Left ventricle myocardium inferior (tissue), 1 donor: ENCODE measurements at regions not wholly inside any gene's neighbourhood (a gene's known extent, or its start where the extent isn't known, plus 50 kb on each side); places are given as distances from the start of the nearest gene placed in this dataset.

Experiments used
- DNase-seq: peaks from one replicate; pipeline ENCODE4 v3.0.0-alpha.2; 2020
- H3K27ac ChIP-seq: fragments of 200-600 bp; replicated peaks from 2 replicates; pipeline ENCODE4 v1.8.0; 2021
- H3K27me3 ChIP-seq: fragments of 200-600 bp; 2 replicates; pipeline ENCODE4 v1.8.0; 2021; ENCODE audit warnings: low read depth
- H3K36me3 ChIP-seq: fragments of 200-600 bp; 2 replicates; pipeline ENCODE4 v1.8.0; 2021
- H3K4me1 ChIP-seq: fragments of 200-600 bp; 2 replicates; pipeline ENCODE4 v1.8.0; 2021
- H3K4me3 ChIP-seq: fragments of 200-600 bp; 2 replicates; pipeline ENCODE4 v1.8.0; 2021; ENCODE audit warnings: mild to moderate bottlenecking, moderate library complexity
- H3K9me3 ChIP-seq: fragments of 200-600 bp; replicated peaks from 2 replicates; pipeline ENCODE4 v1.8.0; 2021
- intact Hi-C: fragments of 100-400 bp; cut with micrococcal nuclease; formaldehyde crosslinking; loops from one replicate; pipeline ENCODE4 v1.11.0; 2022
- TF ChIP-seq, protein P1 (sequence below): fragments of 200-600 bp; IDR thresholded peaks from 2 replicates; pipeline ENCODE4 v1.8.0; 2021; ENCODE audit warnings: antibody characterized with exemption, mild to moderate bottlenecking, borderline replicate concordance
- donor health status: DM: no; HTN: yes; CAD: no; lungs with severe emphysema.

- DNase-seq: no peak
- Histone ChIP-seq H3K36me3 (no peaks in the 10 kb centered on the region), H3K27me3 (no peaks in the 10 kb centered on the region), H3K27ac (no peak overlapping the region), H3K9me3 (no peaks in the 10 kb centered on the region), H3K4me1 (no peaks in the 10 kb centered on the region), H3K4me3 (no peak overlapping the region)
- intact Hi-C loops: no loop called here
- TF ChIP-seq, protein P1, sequence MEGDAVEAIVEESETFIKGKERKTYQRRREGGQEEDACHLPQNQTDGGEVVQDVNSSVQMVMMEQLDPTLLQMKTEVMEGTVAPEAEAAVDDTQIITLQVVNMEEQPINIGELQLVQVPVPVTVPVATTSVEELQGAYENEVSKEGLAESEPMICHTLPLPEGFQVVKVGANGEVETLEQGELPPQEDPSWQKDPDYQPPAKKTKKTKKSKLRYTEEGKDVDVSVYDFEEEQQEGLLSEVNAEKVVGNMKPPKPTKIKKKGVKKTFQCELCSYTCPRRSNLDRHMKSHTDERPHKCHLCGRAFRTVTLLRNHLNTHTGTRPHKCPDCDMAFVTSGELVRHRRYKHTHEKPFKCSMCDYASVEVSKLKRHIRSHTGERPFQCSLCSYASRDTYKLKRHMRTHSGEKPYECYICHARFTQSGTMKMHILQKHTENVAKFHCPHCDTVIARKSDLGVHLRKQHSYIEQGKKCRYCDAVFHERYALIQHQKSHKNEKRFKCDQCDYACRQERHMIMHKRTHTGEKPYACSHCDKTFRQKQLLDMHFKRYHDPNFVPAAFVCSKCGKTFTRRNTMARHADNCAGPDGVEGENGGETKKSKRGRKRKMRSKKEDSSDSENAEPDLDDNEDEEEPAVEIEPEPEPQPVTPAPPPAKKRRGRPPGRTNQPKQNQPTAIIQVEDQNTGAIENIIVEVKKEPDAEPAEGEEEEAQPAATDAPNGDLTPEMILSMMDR: no peak
Measured at GRCh38 chr2:188196343-188197008, 95.2 kb upstream of the GULP1 start.

DNA sequence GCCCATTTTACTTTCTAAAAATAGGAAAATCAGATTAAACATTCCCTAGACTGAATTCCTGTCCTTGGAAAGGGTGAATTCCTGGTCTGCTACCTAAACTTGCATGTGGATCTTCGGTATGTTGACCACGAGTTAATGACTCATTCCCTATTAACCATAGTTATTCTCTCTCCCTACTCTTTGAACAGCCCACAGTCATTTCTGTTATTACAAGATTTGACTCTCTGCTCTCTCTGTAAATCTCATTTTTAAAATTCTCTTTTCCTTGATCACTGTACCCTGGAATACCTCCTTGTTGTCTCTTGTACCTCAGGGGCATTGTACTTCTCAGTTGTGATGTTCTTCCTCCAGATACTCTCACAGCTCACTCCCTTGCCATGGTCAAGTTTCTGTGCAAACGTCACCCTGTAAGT lies 92.0 kb upstream of the GULP1 start:
- Histone ChIP-seq H3K4me3 (no peak overlapping the region), H3K27me3 (no peaks in the 10 kb centered on the region), H3K36me3 (no peaks in the 10 kb centered on the region), H3K27ac (no peak overlapping the region), H3K9me3 (no peaks in the 10 kb centered on the region), H3K4me1 (no peaks in the 10 kb centered on the region)
- no peak for DNase-seq
- intact Hi-C loops: no loop called here
- TF ChIP-seq, protein P1: no peak

- no peaks in the 10 kb centered on the region for H3K27me3 ChIP-seq
- intact Hi-C loops: no loop called here
- DNase-seq: no peak
- H3K27ac ChIP-seq: no peak overlapping the region
- H3K4me3 ChIP-seq: no peak overlapping the region
- TF ChIP-seq, protein P1: no peak
- no peaks in the 10 kb centered on the region for H3K36me3 ChIP-seq
- H3K4me1 ChIP-seq: no peaks in the 10 kb centered on the region
- no peaks in the 10 kb centered on the region for H3K9me3 ChIP-seq
Measured at GRCh38 chr2:188201639-188202038, 90.0 kb upstream of the GULP1 start.

DNA sequence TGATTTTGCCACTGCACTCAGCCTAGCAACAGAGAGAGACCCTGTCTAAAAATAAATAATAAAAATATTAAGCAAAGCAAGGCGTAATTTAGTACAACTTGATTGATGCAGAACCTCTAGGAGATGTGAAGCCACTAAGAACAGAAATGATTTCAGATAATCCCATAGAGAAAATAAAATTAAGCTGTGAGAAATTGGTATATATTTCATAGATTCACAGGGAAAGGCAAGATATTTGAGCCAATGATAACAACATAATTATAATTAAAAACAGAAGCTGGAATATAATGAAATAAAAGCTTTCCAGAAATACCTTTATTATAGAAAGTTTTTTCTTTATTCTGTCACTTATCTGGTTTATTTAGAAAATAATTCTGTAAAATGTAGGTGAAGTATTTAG lies 88.9 kb upstream of the GULP1 start:
- TF ChIP-seq, protein P1: no peak
- Histone ChIP-seq H3K27me3 (no peaks in the 10 kb centered on the region), H3K4me3 (no peak overlapping the region), H3K27ac (no peak overlapping the region), H3K9me3 (no peaks in the 10 kb centered on the region), H3K4me1 (no peaks in the 10 kb centered on the region), H3K36me3 (no peaks in the 10 kb centered on the region)
- no peak for DNase-seq
- intact Hi-C loops: no loop called here

DNA sequence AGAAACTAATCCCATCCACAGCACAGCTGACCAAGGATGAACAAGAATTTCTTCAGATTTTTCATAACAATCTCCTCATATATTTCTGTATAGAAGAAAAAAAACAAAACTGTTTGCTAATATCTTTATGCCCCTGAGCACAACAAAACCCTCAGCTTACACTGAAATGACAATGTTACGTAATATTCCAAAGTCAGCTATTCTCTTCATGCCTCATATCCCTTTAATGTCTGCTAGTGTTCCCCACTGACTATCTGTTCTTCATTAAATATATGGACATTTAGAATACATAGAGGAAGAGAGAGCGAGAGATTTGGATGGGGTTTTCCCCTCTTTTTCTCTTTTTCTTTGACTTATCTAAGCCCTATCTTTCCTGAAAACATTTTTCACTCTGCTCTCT lies 87.9 kb upstream of the GULP1 start:
- Histone ChIP-seq H3K27ac (no peak overlapping the region), H3K36me3 (no peaks in the 10 kb centered on the region), H3K27me3 (no peaks in the 10 kb centered on the region), H3K9me3 (no peaks in the 10 kb centered on the region), H3K4me1 (no peaks in the 10 kb centered on the region), H3K4me3 (no peak overlapping the region)
- TF ChIP-seq, protein P1: no peak
- intact Hi-C loops: no loop called here
- DNase-seq: no peak
